Midbrain (tissue), 1 donor: ENCODE measurements at regions not wholly inside any gene's neighbourhood (a gene's known extent, or its start where the extent isn't known, plus 50 kb on each side); places are given as distances from the start of the nearest gene placed in this dataset.
A peak's percentile ranks its signal among the peaks of the same experiment; 100 is the strongest.
"Not testable (repeated sequence)": the region's sequence is repeated elsewhere in the genome, so short reads cannot be mapped to it uniquely, and the experiment has no call there.

Experiments used
- DNase-seq: peaks from one replicate; lab custom pipeline; 2025; lab: John Stamatoyannopoulos, UW

- DNase-seq: peak; percentile 48
Measured at GRCh38 chr7:119270045-119270464, 1002.9 kb upstream of the KCND2 start.

GRCh38 chr7:119270644-119271043, 1002.3 kb upstream of the KCND2 start:
- DNase-seq: no peak

- DNase-seq: no peak
Measured at GRCh38 chr7:119271147-119271779, 1001.7 kb upstream of the KCND2 start.

GRCh38 chr7:119281181-119281846, 991.7 kb upstream of the KCND2 start:
- no peak for DNase-seq

- DNase-seq: no peak
Measured at GRCh38 chr7:119283353-119283752, 989.6 kb upstream of the KCND2 start.

GRCh38 chr7:119288416-119288815, 984.6 kb upstream of the KCND2 start:
- DNase-seq: no peak

GRCh38 chr7:119300341-119300740, 972.6 kb upstream of the KCND2 start:
- DNase-seq: not testable (repeated sequence)

- no peak for DNase-seq
Measured at GRCh38 chr7:119320316-119320715, 952.7 kb upstream of the KCND2 start.

- DNase-seq: no peak
Measured at GRCh38 chr7:119329715-119330114, 943.3 kb upstream of the KCND2 start.

GRCh38 chr7:119335405-119335804, 937.6 kb upstream of the KCND2 start:
- no peak for DNase-seq

GRCh38 chr7:119341822-119342221, 931.2 kb upstream of the KCND2 start:
- no peak for DNase-seq

GRCh38 chr7:119343289-119343688, 929.7 kb upstream of the KCND2 start:
- DNase-seq: no peak

GRCh38 chr7:119344466-119344865, 928.5 kb upstream of the KCND2 start:
- DNase-seq: no peak

GRCh38 chr7:119348491-119348890, 924.5 kb upstream of the KCND2 start:
- no peak for DNase-seq

GRCh38 chr7:119350334-119350733, 922.6 kb upstream of the KCND2 start:
- no peak for DNase-seq

- DNase-seq: no peak
Measured at GRCh38 chr7:119351320-119351719, 921.7 kb upstream of the KCND2 start.

GRCh38 chr7:119374436-119374835, 898.5 kb upstream of the KCND2 start:
- no peak for DNase-seq

GRCh38 chr7:119377861-119378260, 895.1 kb upstream of the KCND2 start:
- no peak for DNase-seq

GRCh38 chr7:119382726-119383125, 890.2 kb upstream of the KCND2 start:
- no peak for DNase-seq

- no peak for DNase-seq
Measured at GRCh38 chr7:119395024-119395423, 878.0 kb upstream of the KCND2 start.

- DNase-seq: no peak
Measured at GRCh38 chr7:119397156-119397555, 875.8 kb upstream of the KCND2 start.

- DNase-seq: no peak
Measured at GRCh38 chr7:119408596-119408995, 864.4 kb upstream of the KCND2 start.

GRCh38 chr7:119413314-119413805, 859.6 kb upstream of the KCND2 start:
- DNase-seq: no peak

- no peak for DNase-seq
Measured at GRCh38 chr7:119415682-119416081, 857.3 kb upstream of the KCND2 start.
